GM23248 (cell line): ENCODE measurements at regions not wholly inside any gene's neighbourhood (a gene's known extent, or its start where the extent isn't known, plus 50 kb on each side); places are given as distances from the start of the nearest gene placed in this dataset.
A peak's percentile ranks its signal among the peaks of the same experiment; 100 is the strongest.

ENCODE experiments used
- DNase-seq: peaks from one replicate; pipeline ENCODE4 v3.0.0-alpha.2; 2015
- H2AFZ ChIP-seq: fragments of 200-600 bp; sonication (generic); 2 replicates; pipeline ENCODE4 v1.6.1; 2016; ENCODE audit warnings: antibody characterized with exemption
- H3F3A ChIP-seq: fragments of 200-600 bp; sonication (generic); 2 replicates; pipeline ENCODE4 v1.6.1; 2016; ENCODE audit warnings: mild to moderate bottlenecking, antibody characterized with exemption, mixed run types; ENCODE audit not compliant: insufficient read depth
- H3K27ac ChIP-seq: fragments of 200-600 bp; sonication (generic); 2 replicates; pipeline ENCODE4 v1.5.1; 2016; ENCODE audit warnings: mild to moderate bottlenecking
- H3K27me3 ChIP-seq: fragments of 200-600 bp; sonication (generic); replicated peaks from 2 replicates; pipeline ENCODE4 v1.6.1; 2016; ENCODE audit warnings: mild to moderate bottlenecking; ENCODE audit not compliant: insufficient read depth
- H3K36me3 ChIP-seq: fragments of 200-600 bp; sonication (generic); 2 replicates; pipeline ENCODE4 v1.6.1; 2016; ENCODE audit warnings: low read depth, mild to moderate bottlenecking
- H3K4me1 ChIP-seq: fragments of 200-600 bp; sonication (generic); 2 replicates; pipeline ENCODE4 v1.6.1; 2016; ENCODE audit warnings: mild to moderate bottlenecking; ENCODE audit not compliant: insufficient read depth
- H3K4me2 ChIP-seq: fragments of 200-600 bp; sonication (generic); one replicate; pipeline ENCODE4 v1.6.1; 2016; ENCODE audit warnings: mild to moderate bottlenecking; ENCODE audit not compliant: unreplicated experiment
- H3K4me3 ChIP-seq: fragments of 200-600 bp; sonication (generic); 2 replicates; pipeline ENCODE4 v1.5.1; 2016; ENCODE audit warnings: mild to moderate bottlenecking
- H3K79me2 ChIP-seq: fragments of 200-600 bp; sonication (generic); 2 replicates; pipeline ENCODE4 v1.6.1; 2016; ENCODE audit warnings: mild to moderate bottlenecking; ENCODE audit not compliant: insufficient read depth
- H3K9ac ChIP-seq: fragments of 200-600 bp; sonication (generic); 2 replicates; pipeline ENCODE4 v1.6.1; 2016; ENCODE audit warnings: mild to moderate bottlenecking
- H3K9me2 ChIP-seq: fragments of 200-600 bp; sonication (generic); 2 replicates; pipeline ENCODE4 v1.6.1; 2016; ENCODE audit warnings: mixed run types, mild to moderate bottlenecking, moderate library complexity; ENCODE audit not compliant: insufficient read depth
- H3K9me3 ChIP-seq: fragments of 200-600 bp; sonication (generic); one replicate; pipeline ENCODE4 v1.6.1; 2017; ENCODE audit warnings: low read depth
- H4K20me1 ChIP-seq: fragments of 200-600 bp; sonication (generic); 2 replicates; pipeline ENCODE4 v1.6.0; 2016; ENCODE audit not compliant: insufficient read depth
- EZH2 ChIP-seq: fragments of 200-600 bp; sonication (generic); IDR thresholded peaks from 2 replicates; pipeline ENCODE4 v1.6.1; 2018; ENCODE audit warnings: antibody characterized with exemption, mild to moderate bottlenecking; ENCODE audit not compliant: insufficient read depth, poor library complexity, severe bottlenecking
- EZH2phosphoT487 ChIP-seq: fragments of 200-600 bp; sonication (generic); IDR thresholded peaks from 2 replicates; pipeline ENCODE4 v1.6.1; 2018; ENCODE audit warnings: antibody characterized with exemption, moderate library complexity, mild to moderate bottlenecking, low read depth; ENCODE audit not compliant: insufficient read depth
- WGBS, 2 experiments: methylation state at CpG; one replicate each; pipeline ENCODE4 v1.1.6; 2015 to 2017; ENCODE audit warnings: low lambda C conversion rate in 2 of 2, low coverage in 1 of 2; ENCODE audit errors: missing lambda C conversion rate in 2 of 2; 5-methylcytosine and 5-hydroxymethylcytosine counted together
- in situ Hi-C: fragments of 300-500 bp; cut with MboI; formaldehyde crosslinking; loops from 2 replicates; pipeline ENCODE4 v1.15.0; 2020

DNA sequence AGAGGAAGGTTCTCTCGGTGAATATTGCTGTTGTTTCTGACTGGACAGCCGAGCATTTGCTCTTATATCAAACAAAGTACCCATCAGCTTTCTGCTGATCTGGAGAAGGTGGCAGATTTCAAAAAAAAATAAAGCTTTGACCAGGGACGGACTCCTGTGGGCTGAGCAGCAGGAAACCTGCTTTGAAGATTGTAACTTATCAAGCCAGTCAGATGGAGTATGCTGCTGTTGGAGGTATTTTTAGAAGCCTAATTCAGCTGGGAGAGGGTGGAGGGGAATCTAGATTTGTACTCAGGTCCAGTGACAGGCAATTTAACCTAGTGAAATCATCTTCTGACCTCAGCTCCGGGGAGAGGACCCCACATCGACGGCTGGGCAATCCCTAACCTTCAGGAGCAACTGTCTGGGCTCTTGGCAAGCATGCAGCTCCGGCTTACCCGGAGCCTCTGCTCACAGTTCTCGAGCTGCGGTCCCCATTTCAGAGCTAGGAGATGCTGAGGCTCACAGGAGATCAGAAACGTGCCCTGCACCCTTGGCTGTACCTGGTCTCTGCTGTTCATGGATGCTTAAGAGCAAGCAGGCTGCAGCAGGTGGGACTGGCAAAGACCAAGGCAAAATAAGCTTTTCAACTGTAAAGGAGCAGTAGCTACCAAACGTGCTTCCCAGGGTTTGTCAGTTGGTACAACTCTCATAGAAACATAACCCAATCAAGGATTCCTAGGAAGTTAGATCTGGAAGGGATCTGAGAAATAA lies 89.3 kb upstream of the ST8SIA2 start:
- H3K36me3 ChIP-seq, result no peaks in the 10 kb centered on the region
- no peak overlapping the region for H3K27ac ChIP-seq
- H3K9me2 ChIP-seq, result no peaks in the 10 kb centered on the region
- H3K27me3 ChIP-seq, result no peaks in the 10 kb centered on the region; the same call in 1 of the 2 replicates
- no peaks in the 10 kb centered on the region for H4K20me1 ChIP-seq
- in situ Hi-C loops, result no loop called here
- no peak overlapping the region for H3K4me2 ChIP-seq
- DNase-seq, result no peak
- no peaks in the 10 kb centered on the region for H3K9me3 ChIP-seq
- no peaks in the 10 kb centered on the region for H3F3A ChIP-seq
- H3K4me3 ChIP-seq, result no peak overlapping the region
- WGBS, 2 experiments, result 14 to 15% methylated on average over 12 of the region's 12 CpGs
- H2AFZ ChIP-seq, result no peak overlapping the region
- no peak for TF ChIP-seq EZH2phosphoT487
- TF ChIP-seq EZH2, result no peak
- H3K4me1 ChIP-seq, result no peaks in the 10 kb centered on the region
- no peak overlapping the region for H3K9ac ChIP-seq
- no peaks in the 10 kb centered on the region for H3K79me2 ChIP-seq

DNA sequence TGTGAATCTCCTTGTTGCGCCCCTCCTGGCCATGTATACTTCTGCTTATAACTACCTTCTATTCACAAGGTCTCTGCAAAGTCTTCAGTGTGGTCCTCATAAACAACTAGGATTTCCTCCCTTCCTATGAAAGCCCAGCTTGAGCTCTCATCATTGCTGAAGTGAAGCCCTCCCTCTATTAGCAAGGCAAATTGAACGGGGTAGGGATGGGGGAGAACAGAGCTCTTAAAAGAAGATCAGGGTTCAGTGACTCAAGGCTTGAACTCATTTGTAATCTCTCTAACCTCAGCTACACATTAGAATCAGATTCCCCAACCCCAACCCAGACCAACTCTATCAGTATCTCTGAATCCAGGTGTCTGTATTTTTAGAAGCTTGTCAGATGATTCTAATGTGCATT lies 88.3 kb upstream of the ST8SIA2 start:
- Histone ChIP-seq H3K79me2 (no peaks in the 10 kb centered on the region), H3K4me3 (no peak overlapping the region), H4K20me1 (no peaks in the 10 kb centered on the region), H2AFZ (no peak overlapping the region), H3K9ac (no peak overlapping the region), H3K9me3 (no peaks in the 10 kb centered on the region), H3K4me1 (no peaks in the 10 kb centered on the region), H3K27me3 (no peaks in the 10 kb centered on the region; the same call in 1 of the 2 replicates), H3K36me3 (no peaks in the 10 kb centered on the region), H3K4me2 (no peak overlapping the region), H3F3A (no peaks in the 10 kb centered on the region), H3K9me2 (no peaks in the 10 kb centered on the region), H3K27ac (no peak overlapping the region)
- 6 to 10% methylated on average over 2 of the region's 2 CpGs for WGBS, 2 experiments
- in situ Hi-C loops, result no loop called here
- TF ChIP-seq EZH2 (no peak), EZH2phosphoT487 (no peak)
- DNase-seq, result no peak

DNA sequence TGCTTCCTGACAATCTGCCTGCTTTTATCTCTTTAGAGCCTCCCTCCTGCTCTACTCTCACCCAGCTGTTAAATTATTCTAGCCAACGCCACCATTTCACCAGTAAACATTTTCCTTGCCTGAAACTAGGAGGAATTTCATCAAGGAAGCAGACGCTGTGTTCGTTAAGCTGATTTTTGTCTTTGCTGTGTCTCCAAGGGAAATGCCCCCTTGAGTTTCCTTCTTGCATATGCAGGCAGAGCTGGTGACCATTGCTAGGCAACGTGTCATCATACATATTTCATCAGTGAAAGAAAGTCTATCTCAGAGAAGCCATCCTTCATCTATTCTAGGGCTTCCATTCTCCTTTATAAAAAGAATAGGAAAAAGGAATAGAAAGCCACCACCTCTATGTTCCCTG lies 87.0 kb upstream of the ST8SIA2 start:
- no peak overlapping the region for H3K9ac ChIP-seq
- in situ Hi-C loops, result no loop called here
- H3K9me3 ChIP-seq, result no peaks in the 10 kb centered on the region
- no peak overlapping the region for H3K27ac ChIP-seq
- no peaks in the 10 kb centered on the region for H3K36me3 ChIP-seq
- no peaks in the 10 kb centered on the region; the same call in 1 of the 2 replicates for H3K27me3 ChIP-seq
- H3K4me3 ChIP-seq, result no peak overlapping the region
- TF ChIP-seq EZH2phosphoT487 (no peak), EZH2 (no peak)
- H4K20me1 ChIP-seq, result no peaks in the 10 kb centered on the region
- H2AFZ ChIP-seq, result no peak overlapping the region
- no peaks in the 10 kb centered on the region for H3K9me2 ChIP-seq
- H3K4me1 ChIP-seq, result no peaks in the 10 kb centered on the region
- DNase-seq, result peak; percentile 52
- no peak overlapping the region for H3K4me2 ChIP-seq
- WGBS, 2 experiments, result 1 to 7% methylated on average over 4 of the region's 4 CpGs
- no peaks in the 10 kb centered on the region for H3F3A ChIP-seq
- H3K79me2 ChIP-seq, result no peaks in the 10 kb centered on the region

- H3K36me3 ChIP-seq, result no peaks in the 10 kb centered on the region
- no peak for DNase-seq
- no peaks in the 10 kb centered on the region for H3K9me2 ChIP-seq
- H3F3A ChIP-seq, result no peaks in the 10 kb centered on the region
- H3K9me3 ChIP-seq, result no peaks in the 10 kb centered on the region
- no peaks in the 10 kb centered on the region for H4K20me1 ChIP-seq
- WGBS, 2 experiments, result 37 to 45% methylated on average over 4 of the region's 4 CpGs
- TF ChIP-seq EZH2 (no peak), EZH2phosphoT487 (no peak)
- no peak overlapping the region for H2AFZ ChIP-seq
- H3K9ac ChIP-seq, result no peak overlapping the region
- in situ Hi-C loops, result no loop called here
- no peak overlapping the region for H3K27ac ChIP-seq
- H3K27me3 ChIP-seq, result no peaks in the 10 kb centered on the region
- no peaks in the 10 kb centered on the region for H3K79me2 ChIP-seq
- H3K4me3 ChIP-seq, result no peak overlapping the region
- H3K4me1 ChIP-seq, result no peaks in the 10 kb centered on the region
- no peak overlapping the region for H3K4me2 ChIP-seq
Observed at GRCh38 chr15:92315144-92315543, 78.5 kb upstream of the ST8SIA2 start.
